H1 (cell line): ENCODE measurements at regions not wholly inside any gene's neighbourhood (a gene's known extent, or its start where the extent isn't known, plus 50 kb on each side); places are given as distances from the start of the nearest gene placed in this dataset.

Experiments used
- CTCF ChIA-PET: fragments of 300-600 bp; sonication (Branson Sonifier 250); formaldehyde crosslinking; loops from one replicate; lab custom pipeline; 2021; ENCODE audit not compliant: partially characterized antibody; lab: Charles Lee
- POLR2A ChIA-PET: fragments of 300-600 bp; sonication (Branson Sonifier 250); formaldehyde crosslinking; loops from one replicate; lab custom pipeline; 2021; ENCODE audit warnings: inconsistent platforms; ENCODE audit not compliant: partially characterized antibody; lab: Charles Lee
- DNase-seq, 2 experiments: peaks; one replicate each; pipeline versions ENCODE4 v3.0.0 to v3.0.0-alpha.2; 2010 to 2022; ENCODE audit warnings: low spot score in 2 of 2, low read depth in 1 of 2, mixed read lengths in 1 of 2
- FAIRE-seq: peaks from 2 replicates; lab custom pipeline; 2011; peaks lifted over from hg19 to GRCh38; lab: Jason Lieb, UNC
- H2AFZ ChIP-seq: 2 replicates; pipeline ENCODE4 v1.8.1; 2012; ENCODE audit warnings: low read length, inconsistent platforms
- H2AK5ac ChIP-seq: 2 replicates; pipeline ENCODE4 v1.6.1; 2013; ENCODE audit warnings: low read depth, low read length
- H2BK120ac ChIP-seq: replicated peaks from 2 replicates; pipeline ENCODE3; 2013; ENCODE audit warnings: low read depth, low read length, inconsistent platforms
- H2BK12ac ChIP-seq: 2 replicates; pipeline ENCODE4 v1.6.1; 2013; ENCODE audit warnings: low read depth, low read length
- H2BK15ac ChIP-seq: 2 replicates; pipeline ENCODE4 v1.6.1; 2013; ENCODE audit warnings: low read length
- H2BK20ac ChIP-seq: 2 replicates; pipeline ENCODE4 v1.6.1; 2013; ENCODE audit warnings: low read length
- H2BK5ac ChIP-seq: 2 replicates; pipeline ENCODE4 v1.6.1; 2013; ENCODE audit warnings: low read depth, low read length
- H3K14ac ChIP-seq: 2 replicates; pipeline ENCODE4 v1.6.1; 2013; ENCODE audit warnings: inconsistent platforms; ENCODE audit not compliant: insufficient read length
- H3K18ac ChIP-seq: 2 replicates; pipeline ENCODE4 v1.6.1; 2013; ENCODE audit warnings: low read length; ENCODE audit errors: extremely low read depth
- H3K23ac ChIP-seq: 2 replicates; pipeline ENCODE4 v1.6.1; 2013; ENCODE audit warnings: inconsistent platforms; ENCODE audit not compliant: insufficient read length
- H3K23me2 ChIP-seq: 2 replicates; pipeline ENCODE4 v1.6.1; 2013; ENCODE audit warnings: low read depth, low read length
- H3K27ac ChIP-seq: 2 replicates; pipeline ENCODE4 v1.6.1; 2011; ENCODE audit warnings: low read depth, low read length, inconsistent platforms
- H3K27me3 ChIP-seq, 4 experiments: replicated peaks in 1 of 4; 1 replicate in 1 of 4; 2 replicates in 3 of 4; pipeline versions ENCODE4 v1.6.1 to v1.8.1; 2011 to 2013; ENCODE audit warnings: low read length in 3 of 4, mild to moderate bottlenecking in 3 of 4, inconsistent platforms in 2 of 4, mixed read lengths in 2 of 4, moderate library complexity in 1 of 4; ENCODE audit not compliant: control insufficient read depth in 3 of 4, insufficient read depth in 3 of 4; ENCODE audit errors: extremely low read depth in 1 of 4
- H3K36me3 ChIP-seq, 4 experiments: 2 replicates each; pipeline versions ENCODE4 v1.6.1 to v1.8.1; 2011 to 2013; ENCODE audit warnings: mild to moderate bottlenecking in 4 of 4, low read length in 3 of 4, moderate library complexity in 2 of 4, control low read depth in 1 of 4, inconsistent platforms in 1 of 4; ENCODE audit not compliant: insufficient read depth in 4 of 4, control insufficient read depth in 2 of 4
- H3K4ac ChIP-seq: replicated peaks from 2 replicates; pipeline ENCODE3; 2013; ENCODE audit warnings: low read length, low read depth, mixed read lengths, inconsistent platforms; ENCODE audit not compliant: insufficient read length
- H3K4me1 ChIP-seq, 4 experiments: replicated peaks in 1 of 4; 1 replicate in 1 of 4; 2 replicates in 3 of 4; pipeline versions ENCODE4 v1.6.1 to v1.8.1; 2011 to 2013; ENCODE audit warnings: low read length in 3 of 4, inconsistent platforms in 2 of 4, mixed read lengths in 1 of 4; ENCODE audit not compliant: insufficient read depth in 4 of 4, control insufficient read depth in 3 of 4
- H3K4me2 ChIP-seq, 2 experiments: 2 replicates each; pipeline versions ENCODE4 v1.6.1 to v1.8.1; 2011 to 2013; ENCODE audit warnings: low read depth in 2 of 2, low read length in 2 of 2, control low read depth in 1 of 2, inconsistent platforms in 1 of 2, mild to moderate bottlenecking in 1 of 2; ENCODE audit not compliant: insufficient read depth in 1 of 2
- H3K4me3 ChIP-seq, 4 experiments: fragments of 200-600, 300-600 bp in 1 of 4; sonication (generic), shearing (Covaris generic), sonication (Bioruptor Twin) in 1 of 4; 2 replicates each; pipeline versions ENCODE4 v1.5.1 to v1.8.1; 2011 to 2016; ENCODE audit warnings: low read length in 4 of 4, low read depth in 3 of 4, control low read depth in 2 of 4, inconsistent platforms in 2 of 4, mild to moderate bottlenecking in 2 of 4, mixed read lengths in 1 of 4, moderate library complexity in 1 of 4; ENCODE audit not compliant: insufficient read depth in 2 of 4; ENCODE audit errors: extremely low read depth in 1 of 4
- H3K56ac ChIP-seq: replicated peaks from 2 replicates; pipeline ENCODE3; 2013; ENCODE audit warnings: low read depth, mild to moderate bottlenecking, mixed read lengths, low read length, inconsistent platforms; ENCODE audit not compliant: insufficient read length
- H3K79me1 ChIP-seq: 2 replicates; pipeline ENCODE4 v1.6.1; 2013; ENCODE audit warnings: low read depth, low read length, control low read depth
- H3K79me2 ChIP-seq, 2 experiments: 2 replicates each; pipeline versions ENCODE4 v1.6.1 to v1.8.1; 2012 to 2013; ENCODE audit warnings: low read length in 2 of 2, mild to moderate bottlenecking in 2 of 2, inconsistent platforms in 1 of 2; ENCODE audit not compliant: insufficient read depth in 2 of 2, control insufficient read depth in 1 of 2
- H3K9ac ChIP-seq, 4 experiments: replicated peaks in 1 of 4; 1 replicate in 1 of 4; 2 replicates in 3 of 4; pipeline versions ENCODE4 v1.6.1 to v1.8.1; 2011 to 2013; ENCODE audit warnings: low read depth in 3 of 4, low read length in 3 of 4, control low read depth in 2 of 4, mild to moderate bottlenecking in 2 of 4, moderate library complexity in 2 of 4, inconsistent platforms in 1 of 4; ENCODE audit errors: extremely low read depth in 1 of 4
- H3K9me3 ChIP-seq, 2 experiments: 2 replicates each; pipeline versions ENCODE4 v1.6.1 to v1.8.1; 2012 to 2013; ENCODE audit warnings: mild to moderate bottlenecking in 2 of 2, moderate library complexity in 2 of 2, control low read depth in 1 of 2, inconsistent platforms in 1 of 2, low read depth in 1 of 2, low read length in 1 of 2, mixed read lengths in 1 of 2; ENCODE audit not compliant: insufficient read depth in 2 of 2
- H4K20me1 ChIP-seq, 2 experiments: replicated peaks in 1 of 2; 2 replicates each; pipeline versions ENCODE3 to v1.8.1; 2011 to 2013; ENCODE audit warnings: inconsistent platforms in 2 of 2, low read length in 2 of 2, mild to moderate bottlenecking in 1 of 2; ENCODE audit not compliant: insufficient read depth in 2 of 2, control insufficient read depth in 1 of 2
- H4K5ac ChIP-seq: 2 replicates; pipeline ENCODE4 v1.6.1; 2013; ENCODE audit warnings: low read length, low read depth, mixed read lengths, inconsistent platforms; ENCODE audit not compliant: insufficient read length
- H4K8ac ChIP-seq: 2 replicates; pipeline ENCODE4 v1.8.0; 2013; ENCODE audit warnings: mild to moderate bottlenecking, moderate library complexity, low read length, inconsistent platforms; ENCODE audit not compliant: insufficient read depth; ENCODE audit errors: extremely low read depth
- H4K91ac ChIP-seq: replicated peaks from 2 replicates; pipeline ENCODE3; 2013; ENCODE audit warnings: low read length, mixed read lengths, inconsistent platforms; ENCODE audit not compliant: insufficient read length
- CBX5 ChIP-seq: fragments of 300-800, 300-1000 bp; sonication (generic); IDR thresholded peaks from 2 replicates; pipeline ENCODE4 v1.7.1; 2016; ENCODE audit warnings: antibody characterized with exemption, low read length, low read depth
- EGR1 ChIP-seq: IDR thresholded peaks from 2 replicates; pipeline ENCODE4 v1.6.1; 2011; ENCODE audit warnings: low read depth, low read length, borderline replicate concordance
- GABPA ChIP-seq: IDR thresholded peaks from 2 replicates; pipeline ENCODE4 v1.6.1; 2011; ENCODE audit warnings: mild to moderate bottlenecking, low read length, moderate library complexity, borderline replicate concordance; ENCODE audit not compliant: insufficient read depth
- HDAC2 ChIP-seq, 2 experiments: fragments of 300-600 bp in 1 of 2; sonication (generic) in 1 of 2; IDR thresholded peaks; 2 replicates each; pipeline ENCODE4 v1.6.1; 2011 to 2012; ENCODE audit warnings: low read depth in 2 of 2, low read length in 2 of 2, mild to moderate bottlenecking in 2 of 2, moderate library complexity in 2 of 2, borderline replicate concordance in 1 of 2, inconsistent platforms in 1 of 2
- KDM5A ChIP-seq: fragments of 200-600 bp; IDR thresholded peaks from 2 replicates; pipeline ENCODE4 v1.7.1; 2012; ENCODE audit warnings: mild to moderate bottlenecking, low read length, inconsistent platforms, mixed read lengths
- MAFK ChIP-seq: IDR thresholded peaks from 2 replicates; pipeline ENCODE4 v1.6.1; 2012; ENCODE audit warnings: low read depth, mild to moderate bottlenecking, improper control_type of control experiment, low read length
- MAX ChIP-seq: IDR thresholded peaks from 2 replicates; pipeline ENCODE4 v1.6.1; 2012; ENCODE audit warnings: inconsistent platforms
- NRF1 ChIP-seq: IDR thresholded peaks from 2 replicates; pipeline ENCODE4 v1.6.1; 2011; ENCODE audit warnings: mild to moderate bottlenecking, low read depth, low read length, improper control_type of control experiment
- POLR2A ChIP-seq, 2 experiments: IDR thresholded peaks; 1 replicate in 1 of 2; 2 replicates in 1 of 2; pipeline ENCODE4 v1.6.1; 2011; ENCODE audit warnings: low read depth in 2 of 2, low read length in 2 of 2, mild to moderate bottlenecking in 2 of 2; ENCODE audit errors: control extremely low read depth in 1 of 2
- TAF7 ChIP-seq: optimal IDR thresholded peaks from 2 replicates; pipeline ENCODE3; 2011; ENCODE audit warnings: low read depth, mild to moderate bottlenecking, inconsistent platforms, low read length, moderate library complexity, borderline replicate concordance
- TBP ChIP-seq: IDR thresholded peaks from 2 replicates; pipeline ENCODE4 v1.6.1; 2011; ENCODE audit warnings: low read depth, low read length, improper control_type of control experiment
- WGBS, 2 experiments: shearing (Covaris generic) in 1 of 2; methylation state at CpG; one replicate each; pipeline versions ENCODE4 v1.1.6 to v1.1.7; 2013 to 2015; ENCODE audit warnings: low lambda C conversion rate in 2 of 2, mixed read lengths in 2 of 2, inconsistent platforms in 1 of 2, low coverage in 1 of 2, missing lambda C conversion rate in 1 of 2; ENCODE audit not compliant: insufficient replicate concordance in 2 of 2, insufficient coverage in 1 of 2, insufficient read length in 1 of 2; ENCODE audit errors: extremely low coverage in 1 of 2, missing lambda C conversion rate in 1 of 2; 5-methylcytosine and 5-hydroxymethylcytosine counted together

- Histone ChIP-seq H2BK15ac (no peak overlapping the region), H2BK20ac (no peak overlapping the region), H3K27ac (no peak overlapping the region), H2BK120ac (no peak overlapping the region), H3K4me3 (no peak overlapping the region), H2BK12ac (no peak overlapping the region), H4K8ac (no peak overlapping the region), H4K5ac (no peak overlapping the region), H3K9ac (no peak overlapping the region), H3K23me2 (no peaks in the 10 kb centered on the region), H2AFZ (no peak overlapping the region), H3K27me3 (no peaks in the 10 kb centered on the region), H3K18ac (no peak overlapping the region), H3K4ac (no peak overlapping the region), H3K4me1 (no peaks in the 10 kb centered on the region), H3K4me2 (no peak overlapping the region), H3K79me1 (no peaks in the 10 kb centered on the region), H2BK5ac (no peak overlapping the region), H3K14ac (no peak overlapping the region), H4K20me1 (no peaks in the 10 kb centered on the region), H2AK5ac (no peak overlapping the region), H3K56ac (no peak overlapping the region), H3K9me3 (peaks cover 13 to 15% of the 10 kb centered on the region in 2 experiments), H3K23ac (no peak overlapping the region), H3K36me3 (peaks cover 0 to 6% (median 1%) of the 10 kb centered on the region in 4 experiments; a peak in 2 of 8 replicates), H3K79me2 (no peaks in the 10 kb centered on the region), H4K91ac (no peak overlapping the region)
- FAIRE-seq (no peak), DNase-seq (no peak)
- CTCF ChIA-PET, result interaction anchor here (0.6 to 0.7 kb wide), 2 partner anchors 421 to 926 kb away, joined by 3 to 6 read pairs; no protein-coding TSS in a partner anchor
- POLR2A ChIA-PET, result no interaction called here
- TF ChIP-seq POLR2A (IDR thresholded peaks at IDR 0.05; ENCODE audit: control extremely low read depth in 1 of 2, low read depth in 2 of 2, low read length in 2 of 2) (no peak), HDAC2 (IDR thresholded peaks at IDR 0.05; ENCODE audit: borderline replicate concordance in 1 of 2, low read depth in 2 of 2, low read length in 2 of 2) (no peak), CBX5 (no peak), MAX (no peak), NRF1 (no peak), MAFK (no peak), TAF7 (no peak), TBP (no peak), KDM5A (no peak), EGR1 (no peak), GABPA (no peak)
- 91% methylated on average over 3 of the region's 3 CpGs; no CpG with 5 or more reads in 1 of the 2 experiments for WGBS, 2 experiments
Observed at GRCh38 chr6:140940251-140940925, 1192.3 kb upstream of the GJE1 start.
